ENCODE measurements at regions not wholly inside any gene's neighbourhood (a gene's known extent, or its start where the extent isn't known, plus 50 kb on each side); places are given as distances from the start of the nearest gene placed in this dataset.

DNA sequence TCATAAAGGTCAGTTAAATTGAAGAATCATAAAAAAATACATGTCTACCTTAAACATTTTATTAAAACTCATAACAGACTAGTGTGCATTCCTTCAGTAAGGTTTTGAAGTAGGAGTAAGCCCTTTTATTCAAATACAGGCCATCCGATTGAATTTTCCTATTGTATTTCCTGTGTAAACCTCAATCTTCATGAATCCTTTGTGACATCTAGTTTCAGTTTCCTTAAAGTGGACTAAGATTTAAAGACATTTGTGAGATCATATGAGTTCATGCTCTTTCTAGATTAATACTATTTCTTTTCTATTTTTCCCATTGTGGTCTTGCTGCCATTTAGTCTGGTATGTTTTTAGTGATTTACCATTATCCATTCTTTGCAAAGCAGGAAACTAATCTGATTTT, 644.7 kb upstream of the BOD1L1 start:
- TF ChIP-seq, protein P1, sequence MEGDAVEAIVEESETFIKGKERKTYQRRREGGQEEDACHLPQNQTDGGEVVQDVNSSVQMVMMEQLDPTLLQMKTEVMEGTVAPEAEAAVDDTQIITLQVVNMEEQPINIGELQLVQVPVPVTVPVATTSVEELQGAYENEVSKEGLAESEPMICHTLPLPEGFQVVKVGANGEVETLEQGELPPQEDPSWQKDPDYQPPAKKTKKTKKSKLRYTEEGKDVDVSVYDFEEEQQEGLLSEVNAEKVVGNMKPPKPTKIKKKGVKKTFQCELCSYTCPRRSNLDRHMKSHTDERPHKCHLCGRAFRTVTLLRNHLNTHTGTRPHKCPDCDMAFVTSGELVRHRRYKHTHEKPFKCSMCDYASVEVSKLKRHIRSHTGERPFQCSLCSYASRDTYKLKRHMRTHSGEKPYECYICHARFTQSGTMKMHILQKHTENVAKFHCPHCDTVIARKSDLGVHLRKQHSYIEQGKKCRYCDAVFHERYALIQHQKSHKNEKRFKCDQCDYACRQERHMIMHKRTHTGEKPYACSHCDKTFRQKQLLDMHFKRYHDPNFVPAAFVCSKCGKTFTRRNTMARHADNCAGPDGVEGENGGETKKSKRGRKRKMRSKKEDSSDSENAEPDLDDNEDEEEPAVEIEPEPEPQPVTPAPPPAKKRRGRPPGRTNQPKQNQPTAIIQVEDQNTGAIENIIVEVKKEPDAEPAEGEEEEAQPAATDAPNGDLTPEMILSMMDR (IDR thresholded peaks at IDR 0.05 in 8 of 11, conservative IDR thresholded peaks at IDR 0.05 in 3 of 11), result no peak
- TF ChIP-seq POLR2AphosphoS5 (IDR thresholded peaks at IDR 0.05), result no peak

All from spleen (tissue), 7 donors.